Endodermal cell (in vitro differentiated cells): ENCODE measurements at regions not wholly inside any gene's neighbourhood (a gene's known extent, or its start where the extent isn't known, plus 50 kb on each side); places are given as distances from the start of the nearest gene placed in this dataset.
"Not testable (repeated sequence)": the region's sequence is repeated elsewhere in the genome, so short reads cannot be mapped to it uniquely, and the experiment has no call there.

Experiments used
- DNase-seq: peaks from one replicate; pipeline ENCODE4 v3.0.0-alpha.2; 2017
- H3K27ac ChIP-seq: 2 replicates; pipeline ENCODE4 v1.5.1; 2013; ENCODE audit warnings: mild to moderate bottlenecking, low read depth, low read length, moderate library complexity
- H3K27me3 ChIP-seq: 2 replicates; pipeline ENCODE4 v1.6.1; 2013; ENCODE audit warnings: mild to moderate bottlenecking, low read length, moderate library complexity; ENCODE audit not compliant: insufficient read depth, control insufficient read depth, poor library complexity, severe bottlenecking
- H3K36me3 ChIP-seq: 2 replicates; pipeline ENCODE4 v1.7.0; 2013; ENCODE audit warnings: mild to moderate bottlenecking, low read length, moderate library complexity; ENCODE audit not compliant: control insufficient read depth, insufficient read depth
- H3K4me1 ChIP-seq: one replicate; pipeline ENCODE4 v1.7.0; 2013; ENCODE audit warnings: low read length; ENCODE audit not compliant: control insufficient read depth, insufficient read depth
- H3K4me3 ChIP-seq: 2 replicates; pipeline ENCODE4 v1.5.1; 2013; ENCODE audit warnings: mild to moderate bottlenecking, low read length, moderate library complexity
- H3K9ac ChIP-seq: 2 replicates; pipeline ENCODE4 v1.6.1; 2013; ENCODE audit warnings: mild to moderate bottlenecking, low read length, moderate library complexity; ENCODE audit not compliant: poor library complexity, severe bottlenecking; ENCODE audit errors: extremely low read depth
- H3K9me3 ChIP-seq: 2 replicates; pipeline ENCODE4 v1.6.1; 2013; ENCODE audit warnings: mild to moderate bottlenecking, low read length, moderate library complexity; ENCODE audit not compliant: control insufficient read depth
- H3K27ac Mint-ChIP-seq: 2 replicates; pipeline ENCODE4 v1.8.0; 2020; ENCODE audit warnings: mixed read lengths
- H3K27me3 Mint-ChIP-seq: 2 replicates; pipeline ENCODE4 v1.8.0; 2021; ENCODE audit warnings: mild to moderate bottlenecking, mixed read lengths; ENCODE audit not compliant: insufficient read depth
- H3K36me3 Mint-ChIP-seq: 2 replicates; pipeline ENCODE4 v1.8.0; 2020; ENCODE audit warnings: low read depth, mixed read lengths
- H3K4me1 Mint-ChIP-seq: 2 replicates; pipeline ENCODE4 v1.8.0; 2020; ENCODE audit warnings: mixed read lengths
- H3K4me3 Mint-ChIP-seq: 2 replicates; pipeline ENCODE4 v1.8.0; 2020; ENCODE audit warnings: mild to moderate bottlenecking, moderate library complexity, mixed read lengths
- H3K9me3 Mint-ChIP-seq: 2 replicates; pipeline ENCODE4 v1.8.0; 2020; ENCODE audit warnings: mild to moderate bottlenecking, mixed read lengths
- WGBS, 2 experiments: methylation state at CpG; one replicate each; pipeline versions ENCODE4 v1.1.5 to v1.1.7; 2013; ENCODE audit warnings: missing lambda C conversion rate in 2 of 2, mixed read lengths in 1 of 2; ENCODE audit not compliant: insufficient coverage in 1 of 2, insufficient read length in 1 of 2; 5-methylcytosine and 5-hydroxymethylcytosine counted together
- TF ChIP-seq, protein P1 (sequence below): fragments of 200-600 bp; sonication (generic); conservative IDR thresholded peaks from 2 replicates; pipeline ENCODE4 v1.5.0; 2021; ENCODE audit warnings: antibody characterized with exemption, mild to moderate bottlenecking

DNA sequence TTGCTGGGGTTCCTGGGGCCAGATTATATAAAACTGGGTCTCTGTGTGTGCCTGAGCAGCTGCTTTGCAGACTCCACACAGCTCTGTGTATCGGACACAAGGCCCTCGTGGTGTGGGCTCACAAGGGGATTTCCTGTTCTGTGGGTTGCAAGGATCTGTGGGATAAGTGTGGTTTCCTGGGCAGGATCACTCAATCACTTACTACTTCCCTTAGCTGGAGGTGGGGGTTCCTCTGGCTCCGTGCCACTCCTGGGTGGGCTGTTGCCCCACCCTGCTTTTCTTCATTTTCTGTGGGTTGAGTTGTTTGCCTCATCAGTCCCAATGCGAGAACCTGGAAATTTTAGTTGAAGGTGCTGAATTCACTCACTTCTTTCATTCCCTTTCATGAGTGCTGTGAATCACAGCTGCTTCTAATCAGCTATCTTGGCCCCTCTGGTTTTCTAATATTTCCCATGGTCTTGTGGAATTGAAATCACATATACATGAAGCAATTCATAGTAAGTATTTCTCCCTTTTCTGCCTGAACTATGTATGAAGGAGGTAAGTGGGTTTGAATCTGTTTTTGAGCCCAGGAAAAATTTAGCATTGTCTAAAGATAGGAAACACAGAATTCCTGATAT, 196.3 kb downstream of the DCDC2C start:
- H3K27me3 Mint-ChIP-seq = peaks cover 2% of the 10 kb centered on the region
- 89% methylated on average over 4 of the region's 4 CpGs; no CpG with 5 or more reads in 1 of the 2 experiments for WGBS, 2 experiments
- H3K9me3 ChIP-seq = no peaks in the 10 kb centered on the region

DNA sequence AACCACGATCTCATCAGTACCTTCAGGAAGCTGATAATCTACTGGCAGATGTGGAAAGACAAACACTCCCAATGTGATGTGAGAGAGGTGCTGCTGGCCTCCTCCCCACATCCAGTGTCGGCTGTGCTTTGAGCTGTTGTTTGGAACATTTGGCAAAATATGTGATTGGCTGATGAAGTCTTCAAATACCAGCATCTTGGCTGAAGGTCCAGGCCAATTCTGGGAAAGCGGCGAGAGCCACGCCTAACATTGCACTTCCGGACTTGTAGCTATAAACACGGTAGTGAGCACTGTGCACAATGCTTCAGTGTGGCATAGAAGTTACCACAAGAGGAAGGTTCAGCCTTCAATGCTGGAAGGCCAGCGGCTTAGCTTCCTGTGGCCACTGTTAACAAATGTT, 198.8 kb downstream of the DCDC2C start:
- Histone ChIP-seq H3K27ac (no peak overlapping the region), H3K4me3 (no peak overlapping the region), H3K9ac (no peak overlapping the region), H3K9me3 (peaks cover 6% of the 10 kb centered on the region), H3K27me3 (no peaks in the 10 kb centered on the region), H3K4me1 (no peaks in the 10 kb centered on the region), H3K36me3 (no peaks in the 10 kb centered on the region)
- H3K4me3 Mint-ChIP-seq = no peak overlapping the region
- no peaks in the 10 kb centered on the region for H3K36me3 Mint-ChIP-seq
- 94 to 97% methylated on average over 5 to 8 of the region's 8 CpGs for WGBS, 2 experiments
- TF ChIP-seq, protein P1, sequence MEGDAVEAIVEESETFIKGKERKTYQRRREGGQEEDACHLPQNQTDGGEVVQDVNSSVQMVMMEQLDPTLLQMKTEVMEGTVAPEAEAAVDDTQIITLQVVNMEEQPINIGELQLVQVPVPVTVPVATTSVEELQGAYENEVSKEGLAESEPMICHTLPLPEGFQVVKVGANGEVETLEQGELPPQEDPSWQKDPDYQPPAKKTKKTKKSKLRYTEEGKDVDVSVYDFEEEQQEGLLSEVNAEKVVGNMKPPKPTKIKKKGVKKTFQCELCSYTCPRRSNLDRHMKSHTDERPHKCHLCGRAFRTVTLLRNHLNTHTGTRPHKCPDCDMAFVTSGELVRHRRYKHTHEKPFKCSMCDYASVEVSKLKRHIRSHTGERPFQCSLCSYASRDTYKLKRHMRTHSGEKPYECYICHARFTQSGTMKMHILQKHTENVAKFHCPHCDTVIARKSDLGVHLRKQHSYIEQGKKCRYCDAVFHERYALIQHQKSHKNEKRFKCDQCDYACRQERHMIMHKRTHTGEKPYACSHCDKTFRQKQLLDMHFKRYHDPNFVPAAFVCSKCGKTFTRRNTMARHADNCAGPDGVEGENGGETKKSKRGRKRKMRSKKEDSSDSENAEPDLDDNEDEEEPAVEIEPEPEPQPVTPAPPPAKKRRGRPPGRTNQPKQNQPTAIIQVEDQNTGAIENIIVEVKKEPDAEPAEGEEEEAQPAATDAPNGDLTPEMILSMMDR = no peak
- no peak for DNase-seq
- H3K27ac Mint-ChIP-seq = no peak overlapping the region
- peaks cover 2% of the 10 kb centered on the region for H3K27me3 Mint-ChIP-seq
- no peaks in the 10 kb centered on the region for H3K4me1 Mint-ChIP-seq
- H3K9me3 Mint-ChIP-seq = peaks cover 30% of the 10 kb centered on the region

More for the DNA sequence above, 196.3 kb downstream of the DCDC2C start:
- no peaks in the 10 kb centered on the region for H3K4me1 ChIP-seq
- no peaks in the 10 kb centered on the region for H3K36me3 ChIP-seq
- peaks cover 16% of the 10 kb centered on the region for H3K9me3 Mint-ChIP-seq
- TF ChIP-seq, protein P1 = no peak
- H3K9ac ChIP-seq = no peak overlapping the region
- no peaks in the 10 kb centered on the region for H3K36me3 Mint-ChIP-seq
- no peak overlapping the region for H3K4me3 Mint-ChIP-seq
- H3K27ac ChIP-seq = no peak overlapping the region
- H3K27ac Mint-ChIP-seq = no peak overlapping the region
- H3K4me3 ChIP-seq = no peak overlapping the region
- no peaks in the 10 kb centered on the region for H3K27me3 ChIP-seq
- H3K4me1 Mint-ChIP-seq = no peaks in the 10 kb centered on the region
- no peak for DNase-seq

DNA sequence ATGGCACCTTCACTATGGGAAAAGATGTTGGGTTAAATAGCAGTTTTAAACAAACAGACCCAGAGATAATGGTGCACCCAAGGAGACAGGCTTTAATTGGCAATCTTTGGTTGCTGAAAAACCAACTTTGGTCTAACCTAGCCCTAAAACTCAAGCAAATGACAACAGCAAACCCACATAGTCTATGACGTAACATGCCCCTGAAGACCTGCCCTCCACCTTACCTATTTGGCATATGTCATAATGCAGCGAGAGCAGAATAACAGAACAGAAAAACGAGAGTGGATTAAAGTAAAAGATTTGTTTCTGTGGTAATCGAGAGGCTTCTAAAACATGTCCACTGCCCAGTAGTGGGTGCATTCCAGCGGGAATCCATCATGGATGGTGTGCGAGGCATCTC, 200.7 kb downstream of the DCDC2C start:
- Mint-ChIP-seq H3K27ac (no peak overlapping the region), H3K9me3 (peaks cover 47% of the 10 kb centered on the region), H3K27me3 (peaks cover 2% of the 10 kb centered on the region), H3K4me1 (no peaks in the 10 kb centered on the region), H3K36me3 (no peaks in the 10 kb centered on the region), H3K4me3 (no peak overlapping the region)
- no peak overlapping the region for H3K9ac ChIP-seq
- peaks cover 18% of the 10 kb centered on the region for H3K9me3 ChIP-seq
- no peak for DNase-seq
- no peaks in the 10 kb centered on the region for H3K4me1 ChIP-seq
- no peaks in the 10 kb centered on the region for H3K36me3 ChIP-seq
- H3K27ac ChIP-seq = no peak overlapping the region
- TF ChIP-seq, protein P1 = no peak
- H3K27me3 ChIP-seq = no peaks in the 10 kb centered on the region
- no peak overlapping the region for H3K4me3 ChIP-seq
- 91 to 100% methylated on average over 3 to 6 of the region's 6 CpGs for WGBS, 2 experiments

DNA sequence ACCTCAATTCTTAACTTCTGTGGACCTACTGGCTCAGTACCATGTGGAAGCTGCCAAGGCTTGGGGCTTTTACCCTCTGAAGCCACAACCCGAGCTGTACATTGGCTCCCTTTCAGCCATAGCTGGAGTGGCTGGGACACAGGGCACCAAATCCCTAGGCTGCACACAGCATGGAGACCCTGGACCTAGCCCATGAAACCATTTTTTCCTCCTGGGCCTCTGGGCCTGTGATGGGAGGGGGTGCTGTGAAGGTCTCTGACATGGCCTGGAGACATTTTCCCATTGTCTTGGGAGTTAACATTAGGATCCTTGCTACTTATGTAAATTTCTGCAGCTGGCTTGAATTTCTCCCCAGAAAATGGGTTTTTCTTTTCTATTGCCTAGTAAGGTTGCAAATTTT, 205.1 kb downstream of the DCDC2C start:
- not testable (repeated sequence) for H3K9ac ChIP-seq, H3K4me1 ChIP-seq, H3K27me3 ChIP-seq, H3K36me3 Mint-ChIP-seq, H3K27me3 Mint-ChIP-seq, H3K27ac ChIP-seq, H3K4me1 Mint-ChIP-seq, H3K27ac Mint-ChIP-seq, H3K4me3 Mint-ChIP-seq, H3K36me3 ChIP-seq, DNase-seq, H3K4me3 ChIP-seq
- H3K9me3 ChIP-seq = peaks cover 22% of the 10 kb centered on the region
- 70 to 84% methylated on average over 1 of the region's 1 CpG for WGBS, 2 experiments
- H3K9me3 Mint-ChIP-seq = peaks cover 68% of the 10 kb centered on the region
